K562 (cell line): ENCODE measurements at regions not wholly inside any gene's neighbourhood (a gene's known extent, or its start where the extent isn't known, plus 50 kb on each side); places are given as distances from the start of the nearest gene placed in this dataset.

ENCODE experiments used
- ATAC-seq: fragments of 200-7000 bp; cut with Tn5 transposase; 3 replicates; pipeline ENCODE4 v1.9.1; 2020; ENCODE audit warnings: moderate library complexity
- BruUV-seq: library from RNA; stranded (reverse); fragments of 400-500 nt; replicated peaks from 2 replicates; lab custom pipeline; 2021; lab: Mats Ljungman, UMichigan
- CTCF ChIA-PET: fragments of 300-600 bp; formaldehyde crosslinking; extraction: SDS; loops from one replicate; lab custom pipeline; 2021; ENCODE audit warnings: low intra/inter-chr PET ratio; lab: Yijun Ruan, JAX
- POLR2A ChIA-PET: fragments of 300-600, 350-650 bp; sonication (Branson Sonifier 250); formaldehyde crosslinking; extraction: SDS; loops from one replicate; lab custom pipeline; 2021; ENCODE audit warnings: antibody characterized with exemption, inconsistent platforms; lab: Yijun Ruan, JAX
- DNase-seq, 4 experiments: peaks; one replicate each; pipeline versions ENCODE4 v3.0.0 to v3.0.0-alpha.2; 2011 to 2018; ENCODE audit warnings: low spot score in 3 of 4, mixed read lengths in 3 of 4; ENCODE audit errors: extremely low read depth in 1 of 4
- FAIRE-seq: peaks from 2 replicates; lab custom pipeline; 2011; peaks lifted over from hg19 to GRCh38; lab: Jason Lieb, UNC
- H2AFZ ChIP-seq: 2 replicates; pipeline ENCODE4 v1.6.0; 2011; ENCODE audit warnings: low read depth, low read length, control low read depth, inconsistent platforms
- H3K27ac ChIP-seq: fragments of 200-600 bp; 3 replicates; pipeline ENCODE4 v1.8.0; 2011; ENCODE audit warnings: low read depth, mild to moderate bottlenecking, control low read depth, inconsistent platforms, low read length, moderate library complexity, mixed read lengths; ENCODE audit errors: extremely low read depth
- H3K27me3 ChIP-seq, 2 experiments: fragments of 300-600 bp in 1 of 2; 2 replicates in 1 of 2; 3 replicates in 1 of 2; pipeline versions ENCODE4 v1.6.0 to v1.8.0; 2011; ENCODE audit warnings: inconsistent platforms in 2 of 2, low read length in 2 of 2, mild to moderate bottlenecking in 1 of 2, mixed read lengths in 1 of 2, moderate library complexity in 1 of 2; ENCODE audit not compliant: control insufficient read depth in 2 of 2, insufficient read depth in 2 of 2
- H3K36me3 ChIP-seq: fragments of 300-600 bp; 3 replicates; pipeline ENCODE4 v1.8.0; 2011; ENCODE audit warnings: mild to moderate bottlenecking, low read length, inconsistent platforms; ENCODE audit not compliant: control insufficient read depth, insufficient read depth
- H3K4me1 ChIP-seq, 2 experiments: fragments of 200-600 bp in 1 of 2; replicated peaks in 1 of 2; 2 replicates in 1 of 2; 3 replicates in 1 of 2; pipeline versions ENCODE4 v1.5.1 to v1.8.0; 2011; ENCODE audit warnings: inconsistent platforms in 2 of 2, low read length in 2 of 2, mild to moderate bottlenecking in 1 of 2, mixed read lengths in 1 of 2, moderate library complexity in 1 of 2; ENCODE audit not compliant: control insufficient read depth in 2 of 2, insufficient read depth in 2 of 2
- H3K4me2 ChIP-seq: 2 replicates; pipeline ENCODE4 v1.6.1; 2011; ENCODE audit warnings: low read length, control low read depth, inconsistent platforms, mixed read lengths; ENCODE audit not compliant: insufficient read depth
- H3K4me3 ChIP-seq: fragments of 200-600 bp; sonication (generic), shearing (Covaris generic); 2 replicates; pipeline ENCODE4 v1.5.1; 2016; ENCODE audit warnings: control low read depth, inconsistent platforms
- H3K79me2 ChIP-seq: fragments of 200-600 bp; 3 replicates; pipeline ENCODE4 v1.8.0; 2011; ENCODE audit warnings: low read length, inconsistent platforms; ENCODE audit not compliant: control insufficient read depth, insufficient read depth
- H3K9ac ChIP-seq, 2 experiments: 2 replicates each; pipeline versions ENCODE4 v1.6.0 to v1.6.1; 2011; ENCODE audit warnings: low read depth in 2 of 2, low read length in 2 of 2, control low read depth in 1 of 2, inconsistent platforms in 1 of 2, mild to moderate bottlenecking in 1 of 2, mixed read lengths in 1 of 2; ENCODE audit not compliant: insufficient read depth in 1 of 2
- H3K9me1 ChIP-seq: one replicate; pipeline ENCODE4 v1.6.0; 2011; ENCODE audit warnings: inconsistent platforms, mild to moderate bottlenecking, low read length, moderate library complexity; ENCODE audit not compliant: control insufficient read depth, insufficient read depth
- H3K9me3 ChIP-seq: replicated peaks from 2 replicates; pipeline ENCODE4 v1.5.1; 2011; ENCODE audit warnings: low read depth, low read length, inconsistent platforms; ENCODE audit not compliant: control insufficient read depth, insufficient read depth
- H4K20me1 ChIP-seq: replicated peaks from 2 replicates; pipeline ENCODE4 v1.6.1; 2011; ENCODE audit warnings: low read length, inconsistent platforms, mixed read lengths; ENCODE audit not compliant: control insufficient read depth, insufficient read depth
- EGR1 ChIP-seq: fragments of 450-650 bp; conservative IDR thresholded peaks from 2 replicates; pipeline ENCODE4 v1.6.1; 2017; ENCODE audit warnings: mild to moderate bottlenecking
- FOXO4 ChIP-seq: fragments of 450-650 bp; formaldehyde crosslinking; IDR thresholded peaks from 2 replicates; pipeline ENCODE4 v1.4.0; 2020; ENCODE audit warnings: mild to moderate bottlenecking, moderate library complexity
- GABPB2 ChIP-seq: fragments of 250-450 bp; sonication (Bioruptor Pico); conservative IDR thresholded peaks from 2 replicates; pipeline ENCODE4 v1.5.1; 2021; ENCODE audit warnings: mild to moderate bottlenecking
- IRF9 ChIP-seq: fragments of 450-650 bp; IDR thresholded peaks from 2 replicates; pipeline ENCODE4 v1.6.1; 2016; ENCODE audit warnings: missing biosample characterization, missing genetic modification characterization
- NCOR1 ChIP-seq: fragments of 450-650 bp; IDR thresholded peaks from 2 replicates; pipeline ENCODE4 v1.6.1; 2016; ENCODE audit warnings: mild to moderate bottlenecking, moderate library complexity
- NELFE ChIP-seq: IDR thresholded peaks from 2 replicates; pipeline ENCODE4 v1.6.1; 2011; ENCODE audit warnings: mild to moderate bottlenecking; ENCODE audit not compliant: insufficient read depth, insufficient read length
- RBM34 ChIP-seq: fragments of 200-400 bp; formaldehyde crosslinking; IDR thresholded peaks from 2 replicates; pipeline ENCODE4 v1.6.1; 2018; ENCODE audit warnings: low read length, borderline replicate concordance; ENCODE audit not compliant: insufficient read depth
- SP2 ChIP-seq: IDR thresholded peaks from 2 replicates; pipeline ENCODE4 v1.6.1; 2011; ENCODE audit warnings: mild to moderate bottlenecking, low read depth, low read length, moderate library complexity; ENCODE audit not compliant: poor library complexity, severe bottlenecking; ENCODE audit errors: extremely low read depth
- TCFL5 ChIP-seq: fragments of 250-450 bp; sonication (Bioruptor Pico); conservative IDR thresholded peaks from 2 replicates; pipeline ENCODE4 v1.6.1; 2021; ENCODE audit warnings: mild to moderate bottlenecking, moderate library complexity, matching md5 sums
- THRB ChIP-seq: fragments of 450-650 bp; formaldehyde crosslinking; conservative IDR thresholded peaks from 2 replicates; pipeline ENCODE4 v1.4.0; 2022; ENCODE audit warnings: mild to moderate bottlenecking, missing genetic modification characterization
- WGBS: fragments of 100-300 bp; shearing (Covaris generic); methylation state at CpG from one replicate; pipeline ENCODE4 v1.1.6; 2016; ENCODE audit warnings: low coverage, mixed read lengths; ENCODE audit not compliant: insufficient coverage; ENCODE audit errors: missing lambda C conversion rate; 5-methylcytosine and 5-hydroxymethylcytosine counted together
- in situ Hi-C: fragments of 300-500 bp; cut with MboI; formaldehyde crosslinking; loops from 4 replicates; pipeline ENCODE4 v1.15.0; 2018; ENCODE audit warnings: inconsistent platforms, mixed read lengths
- intact Hi-C: fragments of 100-400 bp; cut with micrococcal nuclease; formaldehyde crosslinking; loops from 2 replicates; pipeline ENCODE4 v1.14.2; 2022

- DNase-seq (no peak), FAIRE-seq (no peak), ATAC-seq (no peak)
- no peak overlapping the region for H3K4me3 ChIP-seq
- in situ Hi-C loops (no loop called here), intact Hi-C loops (no loop called here)
- ChIA-PET POLR2A (no interaction called here), CTCF (no interaction called here)
- no peak for TF ChIP-seq RBM34
- TF ChIP-seq GABPB2 (CRISPR knock-in tag) = no peak
- TF ChIP-seq NCOR1 = no peak
- no peak for TF ChIP-seq SP2
- no peak for TF ChIP-seq FOXO4 (CRISPR knock-in tag)
- no peak for TF ChIP-seq IRF9
- TF ChIP-seq NELFE = no peak
- TF ChIP-seq EGR1 = no peak
- TF ChIP-seq THRB (CRISPR knock-in tag) = no peak
- TF ChIP-seq TCFL5 (CRISPR knock-in tag) = no peak
- BruUV-seq = no TSS peak
- H4K20me1 ChIP-seq = no peaks in the 10 kb centered on the region
- H2AFZ ChIP-seq = no peak overlapping the region
- no peaks in the 10 kb centered on the region for H3K27me3 ChIP-seq
- H3K9me3 ChIP-seq = no peaks in the 10 kb centered on the region
- no peak overlapping the region for H3K27ac ChIP-seq
- H3K36me3 ChIP-seq = no peaks in the 10 kb centered on the region
- H3K9me1 ChIP-seq = no peaks in the 10 kb centered on the region
- 0% methylated on average over 2 of the region's 2 CpGs for WGBS
- H3K4me2 ChIP-seq = no peak overlapping the region
- no peaks in the 10 kb centered on the region for H3K4me1 ChIP-seq
- H3K79me2 ChIP-seq = no peaks in the 10 kb centered on the region
- H3K9ac ChIP-seq = no peak overlapping the region
Observed at GRCh38 chr4:188879598-188879997, 740.4 kb downstream of the TRIML1 start.
